HepG2 (cell line): ENCODE measurements at regions not wholly inside any gene's neighbourhood (a gene's known extent, or its start where the extent isn't known, plus 50 kb on each side); places are given as distances from the start of the nearest gene placed in this dataset.
A peak's percentile ranks its signal among the peaks of the same experiment; 100 is the strongest.

Experiments
- ARID5B ChIP-seq: IDR thresholded peaks from 2 replicates; pipeline ENCODE4 v1.4.0; 2020; ENCODE audit warnings: mild to moderate bottlenecking, missing genetic modification reagents
- CBFB ChIP-seq: sonication (generic); formaldehyde crosslinking; IDR thresholded peaks from 2 replicates; pipeline ENCODE4 v1.4.0; 2020; ENCODE audit warnings: missing genetic modification reagents
- MTA3 ChIP-seq: sonication (generic); formaldehyde crosslinking; IDR thresholded peaks from 2 replicates; pipeline ENCODE4 v1.4.0; 2020; ENCODE audit warnings: missing genetic modification reagents
- NAIF1 ChIP-seq: sonication (generic); formaldehyde crosslinking; IDR thresholded peaks from 2 replicates; pipeline ENCODE4 v1.5.0; 2020; ENCODE audit warnings: mild to moderate bottlenecking, missing genetic modification reagents, borderline replicate concordance
- PHF20 ChIP-seq: sonication (generic); formaldehyde crosslinking; IDR thresholded peaks from 2 replicates; pipeline ENCODE4 v1.5.0; 2020; ENCODE audit warnings: mild to moderate bottlenecking, missing genetic modification reagents
- PITX1 ChIP-seq: sonication (generic); formaldehyde crosslinking; IDR thresholded peaks from 2 replicates; pipeline ENCODE4 v1.5.1; 2020; ENCODE audit warnings: mild to moderate bottlenecking, missing genetic modification reagents
- RBM22 ChIP-seq: fragments of 200-400 bp; formaldehyde crosslinking; optimal IDR thresholded peaks from 2 replicates; pipeline ENCODE3; 2017; ENCODE audit warnings: mild to moderate bottlenecking, low read length, moderate library complexity
- RBM39 ChIP-seq: fragments of 200-400 bp; formaldehyde crosslinking; IDR thresholded peaks from one replicate; pipeline ENCODE4 v1.6.1; 2018; ENCODE audit warnings: antibody characterized with exemption, mild to moderate bottlenecking, low read depth, low read length; ENCODE audit not compliant: poor library complexity, severe bottlenecking
- REST ChIP-seq, 2 experiments: IDR thresholded peaks; 2 replicates each; pipeline ENCODE4 v1.6.1; 2011 to 2012; ENCODE audit warnings: low read length in 2 of 2, borderline replicate concordance in 1 of 2, low read depth in 1 of 2, mild to moderate bottlenecking in 1 of 2, moderate library complexity in 1 of 2
- SOX6 ChIP-seq, 2 experiments: fragments of 450-650 bp in 1 of 2; sonication (generic) in 1 of 2; formaldehyde crosslinking in 1 of 2; IDR thresholded peaks; 2 replicates each; pipeline versions ENCODE4 v1.4.0 to v1.6.1; 2017 to 2020; ENCODE audit warnings: antibody characterized with exemption in 1 of 2, mild to moderate bottlenecking in 1 of 2, missing genetic modification reagents in 1 of 2
- TCF7L2 ChIP-seq: IDR thresholded peaks from 2 replicates; pipeline ENCODE4 v1.6.1; 2011; ENCODE audit warnings: mild to moderate bottlenecking, low read depth, low read length, moderate library complexity
- TRAFD1 ChIP-seq: sonication (generic); formaldehyde crosslinking; IDR thresholded peaks from 2 replicates; pipeline ENCODE4 v1.5.1; 2020; ENCODE audit warnings: missing genetic modification reagents, mild to moderate bottlenecking, borderline replicate concordance
- ZKSCAN1 ChIP-seq: fragments of 150-350 bp; IDR thresholded peaks from 2 replicates; pipeline ENCODE4 v1.6.1; 2014; ENCODE audit warnings: low read length
- TF ChIP-seq, protein P1 (sequence below), 2 experiments: sonication (generic) in 1 of 2; formaldehyde crosslinking in 1 of 2; IDR thresholded peaks; 2 replicates each; pipeline versions ENCODE4 v1.6.1 to v1.9.0; 2014 to 2022; ENCODE audit warnings: antibody characterized with exemption in 1 of 2, borderline replicate concordance in 1 of 2, inconsistent platforms in 1 of 2, low read depth in 1 of 2, missing genetic modification reagents in 1 of 2

- TF ChIP-seq ARID5B (CRISPR knock-in tag) (peak; percentile 87), NAIF1 (CRISPR knock-in tag) (no peak), PITX1 (0 out of 2 replicates have a peak, but pooled peaks have one; percentile 31), REST (IDR thresholded peaks at IDR 0.05; ENCODE audit: borderline replicate concordance in 1 of 2, low read depth in 1 of 2, low read length in 2 of 2) (no peak), MTA3 (no peak), RBM22 (no peak), CBFB (CRISPR knock-in tag) (no peak), TRAFD1 (CRISPR knock-in tag) (no peak), RBM39 (no peak), SOX6 (IDR thresholded peaks at IDR 0.05) (no peak), SOX6 (CRISPR knock-in tag; IDR thresholded peaks at IDR 0.05) (peak; percentile 51), PHF20 (no peak), ZKSCAN1 (no peak), TCF7L2 (no peak)
- TF ChIP-seq, protein P1, sequence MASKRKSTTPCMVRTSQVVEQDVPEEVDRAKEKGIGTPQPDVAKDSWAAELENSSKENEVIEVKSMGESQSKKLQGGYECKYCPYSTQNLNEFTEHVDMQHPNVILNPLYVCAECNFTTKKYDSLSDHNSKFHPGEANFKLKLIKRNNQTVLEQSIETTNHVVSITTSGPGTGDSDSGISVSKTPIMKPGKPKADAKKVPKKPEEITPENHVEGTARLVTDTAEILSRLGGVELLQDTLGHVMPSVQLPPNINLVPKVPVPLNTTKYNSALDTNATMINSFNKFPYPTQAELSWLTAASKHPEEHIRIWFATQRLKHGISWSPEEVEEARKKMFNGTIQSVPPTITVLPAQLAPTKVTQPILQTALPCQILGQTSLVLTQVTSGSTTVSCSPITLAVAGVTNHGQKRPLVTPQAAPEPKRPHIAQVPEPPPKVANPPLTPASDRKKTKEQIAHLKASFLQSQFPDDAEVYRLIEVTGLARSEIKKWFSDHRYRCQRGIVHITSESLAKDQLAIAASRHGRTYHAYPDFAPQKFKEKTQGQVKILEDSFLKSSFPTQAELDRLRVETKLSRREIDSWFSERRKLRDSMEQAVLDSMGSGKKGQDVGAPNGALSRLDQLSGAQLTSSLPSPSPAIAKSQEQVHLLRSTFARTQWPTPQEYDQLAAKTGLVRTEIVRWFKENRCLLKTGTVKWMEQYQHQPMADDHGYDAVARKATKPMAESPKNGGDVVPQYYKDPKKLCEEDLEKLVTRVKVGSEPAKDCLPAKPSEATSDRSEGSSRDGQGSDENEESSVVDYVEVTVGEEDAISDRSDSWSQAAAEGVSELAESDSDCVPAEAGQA (IDR thresholded peaks at IDR 0.05; ENCODE audit: low read depth), result no peak
- TF ChIP-seq, protein P1 (CRISPR knock-in tag; IDR thresholded peaks at IDR 0.05; ENCODE audit: borderline replicate concordance), result no peak
These were observed 152.2 kb upstream of the TRPM3 start (continued) for GRCh38 chr9:71273613-71274012.
